OCI-LY1 (cell line): ENCODE measurements at regions not wholly inside any gene's neighbourhood (a gene's known extent, or its start where the extent isn't known, plus 50 kb on each side); places are given as distances from the start of the nearest gene placed in this dataset.

Experiments used
- H2AFZ ChIP-seq: fragments of 200-600 bp; sonication (generic), shearing (Covaris generic); 2 replicates; pipeline ENCODE4 v1.6.0; 2014; ENCODE audit warnings: antibody characterized with exemption, mild to moderate bottlenecking, low read length
- H3F3A ChIP-seq: fragments of 200-600 bp; sonication (generic), shearing (Covaris generic); 2 replicates; pipeline ENCODE4 v1.6.0; 2014; ENCODE audit warnings: mild to moderate bottlenecking, antibody characterized with exemption, low read length, moderate library complexity; ENCODE audit not compliant: insufficient read depth
- H3K27ac ChIP-seq: fragments of 200-600 bp; sonication (generic); 2 replicates; pipeline ENCODE4 v1.5.1; 2014; ENCODE audit warnings: low read length, mixed run types, mild to moderate bottlenecking, low read depth; ENCODE audit not compliant: poor library complexity, severe bottlenecking
- H3K27me3 ChIP-seq: fragments of 200-600 bp; sonication (generic); 2 replicates; pipeline ENCODE4 v1.6.0; 2014; ENCODE audit warnings: antibody characterized with exemption, mild to moderate bottlenecking, low read length, moderate library complexity; ENCODE audit not compliant: insufficient read depth
- H3K36me3 ChIP-seq: fragments of 200-600 bp; sonication (generic); 2 replicates; pipeline ENCODE4 v1.6.1; 2014; ENCODE audit warnings: mild to moderate bottlenecking, antibody characterized with exemption, low read length, moderate library complexity, mixed read lengths; ENCODE audit not compliant: insufficient read depth
- H3K4me1 ChIP-seq: fragments of 200-600 bp; sonication (generic); 2 replicates; pipeline ENCODE4 v1.5.1; 2014; ENCODE audit warnings: mild to moderate bottlenecking, low read length, moderate library complexity; ENCODE audit not compliant: insufficient read depth, severe bottlenecking
- H3K4me2 ChIP-seq: fragments of 200-600 bp; sonication (generic), shearing (Covaris generic); 2 replicates; pipeline ENCODE4 v1.6.1; 2014; ENCODE audit warnings: low read length
- H3K4me3 ChIP-seq: fragments of 200-600 bp; sonication (generic); 2 replicates; pipeline ENCODE4 v1.5.1; 2014; ENCODE audit warnings: low read length, low read depth, mild to moderate bottlenecking, mixed read lengths; ENCODE audit not compliant: poor library complexity, severe bottlenecking
- H3K79me2 ChIP-seq: fragments of 200-600 bp; shearing (Covaris generic); 2 replicates; pipeline ENCODE4 v1.6.1; 2016; ENCODE audit warnings: mixed run types, low read length, mixed read lengths; ENCODE audit not compliant: insufficient read depth
- H3K9ac ChIP-seq: fragments of 200-600 bp; sonication (generic), shearing (Covaris generic); 2 replicates; pipeline ENCODE4 v1.6.1; 2014; ENCODE audit warnings: mild to moderate bottlenecking, low read length, mixed read lengths
- H3K9me2 ChIP-seq: fragments of 200-600 bp; sonication (generic), shearing (Covaris generic); 2 replicates; pipeline ENCODE4 v1.6.1; 2014; ENCODE audit warnings: low read depth, mild to moderate bottlenecking, low read length, mixed read lengths
- H3K9me3 ChIP-seq: fragments of 200-600 bp; shearing (Covaris generic); 2 replicates; pipeline ENCODE4 v1.6.1; 2014; ENCODE audit warnings: low read length, mixed read lengths
- H4K20me1 ChIP-seq: fragments of 200-600 bp; sonication (generic), shearing (Covaris generic); 2 replicates; pipeline ENCODE4 v1.6.0; 2016; ENCODE audit warnings: mild to moderate bottlenecking, low read length; ENCODE audit not compliant: insufficient read depth
- CTCF ChIP-seq: fragments of 200-600 bp; sonication (generic), shearing (Covaris generic); IDR thresholded peaks from 2 replicates; pipeline ENCODE4 v1.5.1; 2017; ENCODE audit warnings: mild to moderate bottlenecking, antibody characterized with exemption, low read length, moderate library complexity, mixed read lengths
- EZH2 ChIP-seq: fragments of 200-600 bp; sonication (generic), shearing (Covaris generic); IDR thresholded peaks from 2 replicates; pipeline ENCODE4 v1.8.0; 2017; ENCODE audit warnings: borderline replicate concordance, mixed run types, mild to moderate bottlenecking, antibody characterized with exemption, low read length, moderate library complexity, mixed read lengths

GRCh38 chr13:31436478-31436877 lies 236.7 kb downstream of the B3GLCT start:
- no peaks in the 10 kb centered on the region for H3K4me1 ChIP-seq
- no peak overlapping the region for H3K27ac ChIP-seq
- no peak overlapping the region for H3K4me3 ChIP-seq
- H3K36me3 ChIP-seq, result no peaks in the 10 kb centered on the region
- H3K27me3 ChIP-seq, result no peaks in the 10 kb centered on the region; the same call in 1 of the 2 replicates
- no peak overlapping the region for H2AFZ ChIP-seq
- H3K9me2 ChIP-seq, result no peaks in the 10 kb centered on the region
- no peaks in the 10 kb centered on the region for H4K20me1 ChIP-seq
- no peak for TF ChIP-seq CTCF
- TF ChIP-seq EZH2, result no peak
- no peak overlapping the region for H3K4me2 ChIP-seq
- H3K9ac ChIP-seq, result no peak overlapping the region
- no peaks in the 10 kb centered on the region for H3F3A ChIP-seq
- H3K79me2 ChIP-seq, result no peaks in the 10 kb centered on the region
- H3K9me3 ChIP-seq, result no peaks in the 10 kb centered on the region

DNA sequence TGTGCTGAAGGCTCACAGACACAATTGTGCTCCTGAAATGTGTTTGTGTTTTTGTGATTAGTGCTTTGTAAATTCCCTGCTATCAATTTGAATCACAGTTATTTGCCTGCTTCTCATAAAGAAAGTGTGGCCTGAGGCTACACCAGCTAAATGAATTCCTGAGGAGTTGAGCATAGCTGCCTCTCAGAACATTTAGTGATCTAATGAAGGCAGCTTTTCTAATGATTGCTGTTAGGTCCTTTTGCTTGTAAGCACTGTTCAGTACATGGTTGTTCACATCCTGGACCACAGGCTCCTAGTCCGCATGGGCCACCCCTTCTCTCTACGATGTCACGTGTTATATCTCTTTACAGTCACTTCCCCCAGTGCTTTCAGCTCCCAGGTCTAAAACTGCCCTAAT lies 238.2 kb downstream of the B3GLCT start:
- no peak overlapping the region for H3K27ac ChIP-seq
- H3F3A ChIP-seq, result no peaks in the 10 kb centered on the region
- H3K36me3 ChIP-seq, result no peaks in the 10 kb centered on the region
- H3K9me2 ChIP-seq, result no peaks in the 10 kb centered on the region
- H3K9ac ChIP-seq, result no peak overlapping the region
- no peaks in the 10 kb centered on the region for H4K20me1 ChIP-seq
- no peaks in the 10 kb centered on the region for H3K79me2 ChIP-seq
- H2AFZ ChIP-seq, result no peak overlapping the region
- H3K4me3 ChIP-seq, result no peak overlapping the region
- TF ChIP-seq CTCF (no peak), EZH2 (no peak)
- no peaks in the 10 kb centered on the region; the same call in 1 of the 2 replicates for H3K27me3 ChIP-seq
- no peaks in the 10 kb centered on the region for H3K9me3 ChIP-seq
- H3K4me2 ChIP-seq, result no peak overlapping the region
- H3K4me1 ChIP-seq, result no peaks in the 10 kb centered on the region

GRCh38 chr13:31440132-31440531 lies 240.4 kb downstream of the B3GLCT start:
- Histone ChIP-seq H3K9me2 (no peaks in the 10 kb centered on the region), H3K4me1 (no peaks in the 10 kb centered on the region), H3K4me3 (no peak overlapping the region), H3F3A (no peaks in the 10 kb centered on the region), H3K4me2 (no peak overlapping the region), H3K36me3 (no peaks in the 10 kb centered on the region), H4K20me1 (no peaks in the 10 kb centered on the region), H3K9me3 (no peaks in the 10 kb centered on the region), H2AFZ (no peak overlapping the region), H3K79me2 (no peaks in the 10 kb centered on the region), H3K27ac (no peak overlapping the region), H3K9ac (no peak overlapping the region), H3K27me3 (no peaks in the 10 kb centered on the region; the same call in 1 of the 2 replicates)
- no peak for TF ChIP-seq CTCF
- no peak for TF ChIP-seq EZH2
